HCT116 (cell line): ENCODE measurements at regions not wholly inside any gene's neighbourhood (a gene's known extent, or its start where the extent isn't known, plus 50 kb on each side); places are given as distances from the start of the nearest gene placed in this dataset.

Experiments
- EZH2 ChIP-seq: fragments of 200-600 bp; sonication (generic); IDR thresholded peaks from 2 replicates; pipeline ENCODE4 v1.6.1; 2017; ENCODE audit warnings: antibody characterized with exemption, mixed run types
- POLR2A ChIP-seq: IDR thresholded peaks from 2 replicates; pipeline ENCODE4 v1.7.0; 2011; ENCODE audit warnings: borderline replicate concordance; ENCODE audit not compliant: insufficient read depth, insufficient read length; ENCODE audit errors: extremely low read depth

- TF ChIP-seq POLR2A (no peak), EZH2 (no peak)
These were observed 842.8 kb upstream of the DIAPH2 start for GRCh38 chrX:95841863-95842262.
